ENCODE measurements at regions not wholly inside any gene's neighbourhood (a gene's known extent, or its start where the extent isn't known, plus 50 kb on each side); places are given as distances from the start of the nearest gene placed in this dataset.

- no peak for TF ChIP-seq SIN3A (IDR thresholded peaks at IDR 0.05; ENCODE audit: borderline replicate concordance, insufficient read depth, low read depth, low read length)
- TF ChIP-seq CTCF (IDR thresholded peaks at IDR 0.05), result no peak
- no peak for TF ChIP-seq TCF7L2 (IDR thresholded peaks at IDR 0.05; ENCODE audit: low read depth, low read length)
These were observed 127.7 kb downstream of the SPAG6 start for GRCh38 chr10:22473044-22473443.

Data from Panc1 (cell line).